SK-N-SH (cell line): ENCODE measurements at regions not wholly inside any gene's neighbourhood (a gene's known extent, or its start where the extent isn't known, plus 50 kb on each side); places are given as distances from the start of the nearest gene placed in this dataset.

Source experiments
- CTCF ChIA-PET: fragments of 300-600, 350-600 bp; formaldehyde crosslinking; extraction: SDS; loops from one replicate; lab custom pipeline; 2021; lab: Yijun Ruan, JAX
- POLR2A ChIA-PET: fragments of 350-600 bp; sonication (Branson Sonifier 250); formaldehyde crosslinking; extraction: SDS; loops from one replicate; lab custom pipeline; 2020; ENCODE audit warnings: antibody characterized with exemption, inconsistent platforms; lab: Yijun Ruan, JAX
- DNase-seq: peaks from one replicate; pipeline ENCODE4 v3.0.0; 2012
- H2AFZ ChIP-seq: fragments of 200-600 bp; sonication (generic); 2 replicates; pipeline ENCODE4 v1.8.1; 2016; ENCODE audit warnings: antibody characterized with exemption, mild to moderate bottlenecking, low read depth
- H3F3A ChIP-seq: fragments of 200-600 bp; sonication (generic); replicated peaks from 2 replicates; pipeline ENCODE3; 2016; ENCODE audit warnings: antibody characterized with exemption, mild to moderate bottlenecking; ENCODE audit not compliant: insufficient read depth
- H3K27ac ChIP-seq, 2 experiments: fragments of 200-500 bp in 1 of 2; fragments of 200-600 bp in 1 of 2; sonication (Bioruptor generic) in 1 of 2; sonication (generic), shearing (Covaris generic) in 1 of 2; 2 replicates each; pipeline versions ENCODE4 v1.5.1 to v1.6.1; 2014 to 2016; ENCODE audit warnings: low read depth in 2 of 2, inconsistent platforms in 1 of 2, low read length in 1 of 2, mild to moderate bottlenecking in 1 of 2, mixed read lengths in 1 of 2
- H3K27me3 ChIP-seq: fragments of 200-600 bp; sonication (generic), shearing (Covaris generic); 2 replicates; pipeline ENCODE4 v1.6.1; 2016; ENCODE audit warnings: mixed run types; ENCODE audit not compliant: insufficient read depth
- H3K36me3 ChIP-seq, 2 experiments: fragments of 200-500 bp in 1 of 2; fragments of 200-600 bp in 1 of 2; sonication (Bioruptor generic) in 1 of 2; sonication (generic) in 1 of 2; replicated peaks in 1 of 2; 2 replicates each; pipeline versions ENCODE3 to v1.5.1; 2014 to 2016; ENCODE audit warnings: low read length in 1 of 2, mild to moderate bottlenecking in 1 of 2; ENCODE audit not compliant: insufficient read depth in 2 of 2, control insufficient read depth in 1 of 2
- H3K4me1 ChIP-seq, 2 experiments: fragments of 200-500 bp in 1 of 2; fragments of 200-600 bp in 1 of 2; sonication (Bioruptor generic) in 1 of 2; sonication (generic), shearing (Covaris generic) in 1 of 2; 2 replicates each; pipeline versions ENCODE4 v1.5.1 to v1.6.1; 2014 to 2016; ENCODE audit warnings: low read depth in 1 of 2, low read length in 1 of 2, mixed run types in 1 of 2; ENCODE audit not compliant: insufficient read depth in 2 of 2, control insufficient read depth in 1 of 2
- H3K4me2 ChIP-seq: fragments of 200-600 bp; sonication (generic), shearing (Covaris generic); 2 replicates; pipeline ENCODE4 v1.6.1; 2017; ENCODE audit warnings: mixed run types
- H3K4me3 ChIP-seq, 2 experiments: fragments of 200-500 bp in 1 of 2; fragments of 200-600 bp in 1 of 2; sonication (Bioruptor generic) in 1 of 2; sonication (generic), shearing (Covaris generic) in 1 of 2; 2 replicates each; pipeline versions ENCODE4 v1.5.1 to v1.8.1; 2014 to 2016; ENCODE audit warnings: low read depth in 2 of 2, inconsistent platforms in 1 of 2, low read length in 1 of 2, mild to moderate bottlenecking in 1 of 2, mixed read lengths in 1 of 2, moderate library complexity in 1 of 2
- H3K79me2 ChIP-seq: fragments of 200-600 bp; sonication (generic); 2 replicates; pipeline ENCODE4 v1.8.1; 2017; ENCODE audit warnings: mild to moderate bottlenecking; ENCODE audit not compliant: insufficient read depth
- H3K9ac ChIP-seq: fragments of 200-600 bp; sonication (generic); 2 replicates; pipeline ENCODE4 v1.6.1; 2017; ENCODE audit warnings: mixed run types
- H3K9me2 ChIP-seq: fragments of 200-600 bp; sonication (generic); 2 replicates; pipeline ENCODE4 v1.6.1; 2017; ENCODE audit warnings: mixed run types
- H3K9me3 ChIP-seq: fragments of 200-600 bp; sonication (generic); 2 replicates; pipeline ENCODE4 v1.6.1; 2017; ENCODE audit warnings: mixed run types, mild to moderate bottlenecking, moderate library complexity
- H4K20me1 ChIP-seq: fragments of 200-600 bp; sonication (generic); 2 replicates; pipeline ENCODE4 v1.6.1; 2017; ENCODE audit warnings: mild to moderate bottlenecking, mixed run types; ENCODE audit not compliant: insufficient read depth
- CTCF ChIP-seq: fragments of 200-600 bp; sonication (generic); IDR thresholded peaks from 2 replicates; pipeline ENCODE4 v1.6.1; 2017; ENCODE audit warnings: antibody characterized with exemption, mild to moderate bottlenecking, moderate library complexity
- EP300 ChIP-seq, 2 experiments: IDR thresholded peaks; 2 replicates each; pipeline versions ENCODE4 v1.4.0 to v1.6.1; 2012; ENCODE audit warnings: borderline replicate concordance in 1 of 2, low read depth in 1 of 2, low read length in 1 of 2
- EZH2phosphoT487 ChIP-seq: fragments of 200-600 bp; sonication (generic); IDR thresholded peaks from 2 replicates; pipeline ENCODE4 v1.6.1; 2017; ENCODE audit warnings: low read depth, mixed run types, mild to moderate bottlenecking, antibody characterized with exemption, moderate library complexity, borderline replicate concordance
- GABPA ChIP-seq: IDR thresholded peaks from 2 replicates; pipeline ENCODE4 v1.4.0; 2012; ENCODE audit warnings: low read depth, mild to moderate bottlenecking
- GATA2 ChIP-seq: sonication (generic); formaldehyde crosslinking; IDR thresholded peaks from 2 replicates; pipeline ENCODE4 v1.5.0; 2020; ENCODE audit warnings: mild to moderate bottlenecking, missing genetic modification reagents
- MEF2A ChIP-seq: IDR thresholded peaks from 2 replicates; pipeline ENCODE4 v1.4.0; 2012; ENCODE audit warnings: low read depth, borderline replicate concordance
- MXI1 ChIP-seq: IDR thresholded peaks from 2 replicates; pipeline ENCODE4 v1.6.1; 2012; ENCODE audit warnings: mild to moderate bottlenecking, low read depth, low read length, improper control_type of control experiment
- NFIC ChIP-seq: IDR thresholded peaks from 2 replicates; pipeline ENCODE4 v1.4.0; 2012; ENCODE audit warnings: borderline replicate concordance
- RAD21 ChIP-seq: IDR thresholded peaks from 2 replicates; pipeline ENCODE4 v1.6.1; 2012; ENCODE audit warnings: mild to moderate bottlenecking, low read length
- RCOR1 ChIP-seq: fragments of 150-350 bp; IDR thresholded peaks from 2 replicates; pipeline ENCODE4 v1.6.1; 2017; ENCODE audit warnings: antibody characterized with exemption, low read length
- SIN3A ChIP-seq: IDR thresholded peaks from 2 replicates; pipeline ENCODE4 v1.6.1; 2012; ENCODE audit warnings: low read depth, mild to moderate bottlenecking, low read length, moderate library complexity, borderline replicate concordance
- TAF1 ChIP-seq: IDR thresholded peaks from 2 replicates; pipeline ENCODE4 v1.6.1; 2012; ENCODE audit warnings: low read depth, mild to moderate bottlenecking, low read length, moderate library complexity, borderline replicate concordance
- TCF12 ChIP-seq: IDR thresholded peaks from 2 replicates; pipeline ENCODE4 v1.4.0; 2012
- YY1 ChIP-seq: IDR thresholded peaks from 2 replicates; pipeline ENCODE4 v1.4.0; 2012; ENCODE audit warnings: low read depth, mild to moderate bottlenecking
- ZBTB33 ChIP-seq: IDR thresholded peaks from 2 replicates; pipeline ENCODE4 v1.4.0; 2012; ENCODE audit warnings: low read depth, borderline replicate concordance
- WGBS: methylation state at CpG from one replicate; pipeline ENCODE4 v1.1.6; 2017; ENCODE audit warnings: low lambda C conversion rate; 5-methylcytosine and 5-hydroxymethylcytosine counted together

- Histone ChIP-seq H3K4me2 (no peak overlapping the region), H2AFZ (no peak overlapping the region), H3K9ac (no peak overlapping the region), H3K36me3 (no peaks in the 10 kb centered on the region), H3K27me3 (no peaks in the 10 kb centered on the region), H3K79me2 (no peaks in the 10 kb centered on the region), H3F3A (no peaks in the 10 kb centered on the region), H3K4me3 (no peak overlapping the region), H3K4me1 (no peaks in the 10 kb centered on the region), H3K9me3 (no peaks in the 10 kb centered on the region), H3K9me2 (no peaks in the 10 kb centered on the region), H4K20me1 (no peaks in the 10 kb centered on the region), H3K27ac (no peak overlapping the region)
- CTCF ChIA-PET: interaction anchor here (1.1 kb wide), 1 partner anchor 12 kb away, joined by 3 read pairs; no protein-coding TSS in a partner anchor
- WGBS: 53% methylated on average over 2 of the region's 2 CpGs
- POLR2A ChIA-PET: no interaction called here
- TF ChIP-seq EP300 (IDR thresholded peaks at IDR 0.05; ENCODE audit: borderline replicate concordance in 1 of 2, low read depth in 1 of 2, low read length in 1 of 2) (no peak), RCOR1 (no peak), RAD21 (no peak), MEF2A (no peak), GATA2 (CRISPR knock-in tag) (no peak), MXI1 (no peak), EZH2phosphoT487 (no peak), CTCF (no peak), NFIC (no peak), ZBTB33 (no peak), GABPA (no peak), TCF12 (no peak)
- DNase-seq: no peak
These were observed 124.3 kb upstream of the CITED2 start for GRCh38 chr6:139498715-139499114.

GRCh38 chr6:139497345-139497961, 123.0 kb upstream of the CITED2 start:
- Histone ChIP-seq H3K4me1 (no peaks in the 10 kb centered on the region), H3K9ac (no peak overlapping the region), H2AFZ (no peak overlapping the region), H3K4me3 (no peak overlapping the region), H3K9me3 (no peaks in the 10 kb centered on the region), H3F3A (no peaks in the 10 kb centered on the region), H3K27ac (no peak overlapping the region), H3K36me3 (no peaks in the 10 kb centered on the region), H3K79me2 (no peaks in the 10 kb centered on the region), H4K20me1 (no peaks in the 10 kb centered on the region), H3K27me3 (no peaks in the 10 kb centered on the region), H3K4me2 (no peak overlapping the region), H3K9me2 (no peaks in the 10 kb centered on the region)
- CTCF ChIA-PET: no interaction called here
- POLR2A ChIA-PET: no interaction called here
- no peak for DNase-seq
- WGBS: 53% methylated on average over 8 of the region's 8 CpGs
- TF ChIP-seq YY1 (no peak), RAD21 (no peak), TAF1 (no peak), SIN3A (no peak)
- TF ChIP-seq, all 33 proteins: peak for 0
